ENCODE measurements at regions not wholly inside any gene's neighbourhood (a gene's known extent, or its start where the extent isn't known, plus 50 kb on each side); places are given as distances from the start of the nearest gene placed in this dataset.
A peak's percentile ranks its signal among the peaks of the same experiment; 100 is the strongest.

- DNase-seq: no peak
These were observed 52.8 kb downstream of the PPP1R2C start for GRCh38 chrX:42725196-42725595.

GRCh38 chrX:42720209-42720608, 57.8 kb downstream of the PPP1R2C start:
- DNase-seq: no peak

GRCh38 chrX:42715701-42716262, 62.2 kb downstream of the PPP1R2C start:
- no peak for DNase-seq

GRCh38 chrX:42714981-42715700, 62.8 kb downstream of the PPP1R2C start:
- DNase-seq: peak; percentile 51

GRCh38 chrX:42710452-42710851, 67.5 kb downstream of the PPP1R2C start:
- no peak for DNase-seq

- DNase-seq: no peak
These were observed 69.7 kb downstream of the PPP1R2C start for GRCh38 chrX:42708222-42708621.

- DNase-seq: no peak
These were observed 70.2 kb downstream of the PPP1R2C start for GRCh38 chrX:42707742-42708141.

GRCh38 chrX:42704454-42704853, 73.5 kb downstream of the PPP1R2C start:
- DNase-seq: no peak

GRCh38 chrX:42697544-42697943, 80.4 kb downstream of the PPP1R2C start:
- DNase-seq: no peak

- DNase-seq: no peak
These were observed 81.3 kb downstream of the PPP1R2C start for GRCh38 chrX:42696536-42697124.

- DNase-seq: no peak
These were observed 82.1 kb downstream of the PPP1R2C start for GRCh38 chrX:42695800-42696358.

- DNase-seq: peak; percentile 31
These were observed 83.6 kb downstream of the PPP1R2C start for GRCh38 chrX:42694260-42694815.

- no peak for DNase-seq
These were observed 86.8 kb downstream of the PPP1R2C start for GRCh38 chrX:42691196-42691595.

GRCh38 chrX:42686706-42687105, 91.3 kb downstream of the PPP1R2C start:
- DNase-seq: no peak

GRCh38 chrX:42686296-42686695, 91.7 kb downstream of the PPP1R2C start:
- no peak for DNase-seq

GRCh38 chrX:42684065-42684464, 93.9 kb downstream of the PPP1R2C start:
- DNase-seq: no peak

GRCh38 chrX:42680666-42681065, 97.3 kb downstream of the PPP1R2C start:
- DNase-seq: no peak

GRCh38 chrX:42678133-42678532, 99.8 kb downstream of the PPP1R2C start:
- DNase-seq: no peak

- no peak for DNase-seq
These were observed 104.6 kb downstream of the PPP1R2C start for GRCh38 chrX:42673301-42673810.

GRCh38 chrX:42664680-42665079, 113.3 kb downstream of the PPP1R2C start:
- DNase-seq: no peak

- DNase-seq: no peak
These were observed 149.5 kb downstream of the PPP1R2C start for GRCh38 chrX:42628471-42628870.

- DNase-seq: no peak
These were observed 150.1 kb downstream of the PPP1R2C start for GRCh38 chrX:42627891-42628290.

GRCh38 chrX:42624524-42624923, 153.4 kb downstream of the PPP1R2C start:
- no peak for DNase-seq

- DNase-seq: no peak
These were observed 158.9 kb downstream of the PPP1R2C start for GRCh38 chrX:42619068-42619467.
